ENCODE measurements at regions not wholly inside any gene's neighbourhood (a gene's known extent, or its start where the extent isn't known, plus 50 kb on each side); places are given as distances from the start of the nearest gene placed in this dataset.

DNA sequence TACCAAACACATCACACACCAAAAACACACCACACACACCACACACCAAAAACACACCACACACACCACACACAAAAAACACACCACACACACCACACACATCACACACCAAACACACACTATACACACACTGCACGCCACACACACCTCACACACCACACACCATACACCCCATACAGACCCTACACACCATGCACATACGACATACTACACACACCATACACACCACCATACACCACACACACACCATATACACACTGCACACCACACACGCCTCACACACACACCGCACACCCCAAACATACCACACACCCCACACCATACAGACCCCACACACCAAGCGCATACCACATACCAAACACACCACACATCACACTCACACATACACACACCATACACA lies 226.9 kb upstream of the PKN2 start:
- FAIRE-seq, result no peak
- Histone ChIP-seq H3K79me2 (ENCODE audit: control insufficient read depth, insufficient read depth, low read length) (no peaks in the 10 kb centered on the region), H3K27ac (ENCODE audit: control insufficient read depth, insufficient read depth) (no peak overlapping the region), H3K4me1 (ENCODE audit: control insufficient read depth, insufficient read depth, low read length) (no peaks in the 10 kb centered on the region), H2AFZ (ENCODE audit: control insufficient read depth, low read depth, low read length) (no peak overlapping the region), H4K20me1 (ENCODE audit: control insufficient read depth, insufficient read depth) (no peaks in the 10 kb centered on the region), H3K27me3 (replicated peaks in 1 of 2; ENCODE audit: control insufficient read depth in 2 of 2, insufficient read depth in 2 of 2, low read length in 1 of 2) (peaks cover 0 to 5% of the 10 kb centered on the region in 2 experiments; a peak in 1 of 4 replicates), H3K9me3 (replicated peaks; ENCODE audit: control insufficient read depth, insufficient read depth, low read length) (no peaks in the 10 kb centered on the region), H3K9ac (ENCODE audit: control insufficient read depth, insufficient read depth, low read length) (no peak overlapping the region), H3K4me2 (ENCODE audit: control insufficient read depth, insufficient read depth) (no peak overlapping the region), H3K4me3 (no peak overlapping the region), H3K36me3 (ENCODE audit: control insufficient read depth in 2 of 2, insufficient read depth in 2 of 2, low read length in 1 of 2) (no peaks in the 10 kb centered on the region)
- 44% methylated on average over 5 of the region's 5 CpGs for WGBS (ENCODE audit: insufficient coverage, insufficient replicate concordance, low lambda C conversion rate, missing lambda C conversion rate)
- no peak for TF ChIP-seq NFYB (IDR thresholded peaks at IDR 0.05; ENCODE audit: insufficient read depth, low read depth, low read length)
- TF ChIP-seq FOXK2 (IDR thresholded peaks at IDR 0.05), result no peak
- no peak for TF ChIP-seq CBX3 (IDR thresholded peaks at IDR 0.05; ENCODE audit: borderline replicate concordance, low read depth)
- TF ChIP-seq, protein P1, sequence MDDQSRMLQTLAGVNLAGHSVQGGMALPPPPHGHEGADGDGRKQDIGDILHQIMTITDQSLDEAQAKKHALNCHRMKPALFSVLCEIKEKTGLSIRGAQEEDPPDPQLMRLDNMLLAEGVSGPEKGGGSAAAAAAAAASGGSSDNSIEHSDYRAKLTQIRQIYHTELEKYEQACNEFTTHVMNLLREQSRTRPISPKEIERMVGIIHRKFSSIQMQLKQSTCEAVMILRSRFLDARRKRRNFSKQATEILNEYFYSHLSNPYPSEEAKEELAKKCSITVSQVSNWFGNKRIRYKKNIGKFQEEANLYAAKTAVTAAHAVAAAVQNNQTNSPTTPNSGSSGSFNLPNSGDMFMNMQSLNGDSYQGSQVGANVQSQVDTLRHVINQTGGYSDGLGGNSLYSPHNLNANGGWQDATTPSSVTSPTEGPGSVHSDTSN (IDR thresholded peaks at IDR 0.05; ENCODE audit: insufficient replicate concordance, low read depth, low read length), result no peak
- TF ChIP-seq, protein P2, sequence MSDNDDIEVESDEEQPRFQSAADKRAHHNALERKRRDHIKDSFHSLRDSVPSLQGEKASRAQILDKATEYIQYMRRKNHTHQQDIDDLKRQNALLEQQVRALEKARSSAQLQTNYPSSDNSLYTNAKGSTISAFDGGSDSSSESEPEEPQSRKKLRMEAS (IDR thresholded peaks at IDR 0.05; ENCODE audit: low read depth, low read length), result no peak
- no peak for TF ChIP-seq CHD4 (IDR thresholded peaks at IDR 0.05)
- TF ChIP-seq YY1 (IDR thresholded peaks at IDR 0.05; ENCODE audit: low read depth, low read length), result no peak
- intact Hi-C loops (cut with micrococcal nuclease; ENCODE audit: unreplicated experiment) (no loop called here), in situ Hi-C loops (cut with MboI) (no loop called here)
- ChIA-PET RAD21 (ENCODE audit: unreplicated experiment) (no interaction called here), CTCF (no interaction called here), SMC1A (ENCODE audit: uncharacterized antibody, unreplicated experiment) (no interaction called here), POLR2A (no interaction called here)
- no peak for DNase-seq (ENCODE audit: low read depth, low spot score)
- no peak for ATAC-seq
- BruUV-seq (replicated peaks), result no TSS peak

- no peak for FAIRE-seq
- BruUV-seq (replicated peaks), result no TSS peak
- no peak for TF ChIP-seq ATF3 (IDR thresholded peaks at IDR 0.05; ENCODE audit: borderline replicate concordance, extremely low read depth, low read depth, low read length)
- TF ChIP-seq, protein P3, sequence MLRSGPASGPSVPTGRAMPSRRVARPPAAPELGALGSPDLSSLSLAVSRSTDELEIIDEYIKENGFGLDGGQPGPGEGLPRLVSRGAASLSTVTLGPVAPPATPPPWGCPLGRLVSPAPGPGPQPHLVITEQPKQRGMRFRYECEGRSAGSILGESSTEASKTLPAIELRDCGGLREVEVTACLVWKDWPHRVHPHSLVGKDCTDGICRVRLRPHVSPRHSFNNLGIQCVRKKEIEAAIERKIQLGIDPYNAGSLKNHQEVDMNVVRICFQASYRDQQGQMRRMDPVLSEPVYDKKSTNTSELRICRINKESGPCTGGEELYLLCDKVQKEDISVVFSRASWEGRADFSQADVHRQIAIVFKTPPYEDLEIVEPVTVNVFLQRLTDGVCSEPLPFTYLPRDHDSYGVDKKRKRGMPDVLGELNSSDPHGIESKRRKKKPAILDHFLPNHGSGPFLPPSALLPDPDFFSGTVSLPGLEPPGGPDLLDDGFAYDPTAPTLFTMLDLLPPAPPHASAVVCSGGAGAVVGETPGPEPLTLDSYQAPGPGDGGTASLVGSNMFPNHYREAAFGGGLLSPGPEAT (IDR thresholded peaks at IDR 0.05; ENCODE audit: low read depth), result no peak
- TF ChIP-seq TCF7 (IDR thresholded peaks at IDR 0.05; ENCODE audit: borderline replicate concordance), result no peak
- TF ChIP-seq NKRF (conservative IDR thresholded peaks at IDR 0.05), result no peak
- no peak for TF ChIP-seq SMC3 (IDR thresholded peaks at IDR 0.05; ENCODE audit: borderline replicate concordance, low read length)
- no peak for TF ChIP-seq ZNF384 (IDR thresholded peaks at IDR 0.05; ENCODE audit: borderline replicate concordance, low read depth, low read length)
Observed at GRCh38 chr1:88461007-88461406, 223.1 kb upstream of the PKN2 start.

More at GRCh38 chr1:88461007-88461406, 223.1 kb upstream of the PKN2 start:
- Histone ChIP-seq H3K4me2 (ENCODE audit: control insufficient read depth, insufficient read depth) (no peak overlapping the region), H3K79me2 (ENCODE audit: control insufficient read depth, insufficient read depth, low read length) (no peaks in the 10 kb centered on the region), H2AFZ (ENCODE audit: control insufficient read depth, low read depth, low read length) (no peak overlapping the region), H3K9me3 (replicated peaks; ENCODE audit: control insufficient read depth, insufficient read depth, low read length) (no peaks in the 10 kb centered on the region), H3K4me1 (ENCODE audit: control insufficient read depth, insufficient read depth, low read length) (no peaks in the 10 kb centered on the region), H3K27me3 (replicated peaks in 1 of 2; ENCODE audit: control insufficient read depth in 2 of 2, insufficient read depth in 2 of 2, low read length in 1 of 2) (peaks cover 0 to 5% of the 10 kb centered on the region in 2 experiments; a peak in 2 of 4 replicates), H4K20me1 (ENCODE audit: control insufficient read depth, insufficient read depth) (no peaks in the 10 kb centered on the region), H3K9ac (ENCODE audit: control insufficient read depth, insufficient read depth, low read length) (no peak overlapping the region), H3K27ac (ENCODE audit: control insufficient read depth, insufficient read depth) (no peak overlapping the region), H3K36me3 (ENCODE audit: control insufficient read depth in 2 of 2, insufficient read depth in 2 of 2, low read length in 1 of 2) (no peaks in the 10 kb centered on the region), H3K4me3 (no peak overlapping the region)
- intact Hi-C loops (cut with micrococcal nuclease; ENCODE audit: unreplicated experiment) (no loop called here), in situ Hi-C loops (cut with MboI) (no loop called here)
- POLR2A ChIA-PET, result no interaction called here
- 0% methylated on average over 2 of the region's 2 CpGs for WGBS (ENCODE audit: insufficient coverage, insufficient replicate concordance, low lambda C conversion rate, missing lambda C conversion rate)
- RAD21 ChIA-PET (ENCODE audit: unreplicated experiment), result no interaction called here
- DNase-seq (ENCODE audit: low read depth, low spot score) (no peak), ATAC-seq (no peak)
- SMC1A ChIA-PET (ENCODE audit: uncharacterized antibody, unreplicated experiment), result no interaction called here
- CTCF ChIA-PET, result no interaction called here

Data from GM12878 (cell line).